EL (cell line): ENCODE measurements at regions not wholly inside any gene's neighbourhood (a gene's known extent, or its start where the extent isn't known, plus 50 kb on each side); places are given as distances from the start of the nearest gene placed in this dataset.
A peak's percentile ranks its signal among the peaks of the same experiment; 100 is the strongest.

ENCODE experiments used
- DNase-seq: peaks from one replicate; pipeline ENCODE4 v3.0.0-alpha.2; 2016

DNA sequence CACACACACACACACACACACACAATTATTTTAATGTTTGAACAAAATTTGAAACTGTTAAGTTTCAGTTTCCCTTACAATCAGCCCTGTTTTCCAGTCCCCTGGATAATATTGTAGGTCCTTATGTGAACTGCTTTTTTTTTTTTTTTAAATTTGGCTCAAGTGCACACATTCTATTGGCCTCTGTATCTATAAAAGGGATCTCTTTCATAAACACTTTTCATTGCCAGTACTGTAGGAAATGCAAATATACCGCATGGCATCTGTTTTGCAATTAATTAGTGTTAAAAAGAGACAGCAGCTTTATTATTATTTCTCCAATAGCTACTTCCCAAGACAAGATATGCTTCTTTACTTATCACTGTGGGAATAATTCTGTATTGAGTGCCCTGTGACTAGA, 738.7 kb downstream of the EPHA4 start:
- no peak for DNase-seq

DNA sequence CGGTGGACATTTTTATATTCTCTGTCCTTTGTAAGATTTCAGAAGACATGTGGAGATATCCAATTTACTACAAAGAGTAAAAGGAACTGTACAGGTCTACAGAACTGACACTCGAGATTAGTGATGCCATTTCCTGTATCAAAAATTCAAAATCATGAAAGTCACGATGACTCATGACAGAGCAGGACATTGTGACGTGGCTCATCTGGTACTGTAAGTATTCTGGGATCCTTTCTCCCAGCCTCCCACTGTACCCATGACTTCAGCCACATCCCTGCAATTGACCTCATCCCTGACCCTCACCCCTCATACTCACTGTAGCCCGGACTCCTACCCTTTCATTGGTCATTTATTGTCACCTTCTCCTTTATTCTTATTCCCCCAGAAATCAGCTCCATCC, 736.5 kb downstream of the EPHA4 start:
- peak; percentile 47 for DNase-seq

DNA sequence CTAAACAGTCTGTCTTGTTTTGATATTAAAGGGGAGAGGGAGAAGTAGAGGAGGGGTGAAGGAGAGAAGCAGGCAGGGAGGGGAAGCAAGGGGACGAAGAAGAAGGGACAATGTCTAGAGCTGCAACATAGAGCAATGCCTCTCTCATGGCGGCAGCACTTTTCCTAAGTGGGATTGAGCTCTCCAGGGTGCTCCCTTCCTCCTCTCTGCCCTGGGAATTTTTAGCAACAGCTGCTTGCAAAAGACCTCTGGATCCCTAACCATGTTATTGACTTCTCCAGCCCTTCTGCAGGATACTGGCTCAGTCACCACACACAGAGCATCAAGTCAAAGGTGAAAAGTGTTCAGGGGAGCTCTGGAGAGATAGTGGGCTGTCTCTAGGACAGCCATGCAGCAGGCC, 734.9 kb downstream of the EPHA4 start:
- DNase-seq: no peak

DNA sequence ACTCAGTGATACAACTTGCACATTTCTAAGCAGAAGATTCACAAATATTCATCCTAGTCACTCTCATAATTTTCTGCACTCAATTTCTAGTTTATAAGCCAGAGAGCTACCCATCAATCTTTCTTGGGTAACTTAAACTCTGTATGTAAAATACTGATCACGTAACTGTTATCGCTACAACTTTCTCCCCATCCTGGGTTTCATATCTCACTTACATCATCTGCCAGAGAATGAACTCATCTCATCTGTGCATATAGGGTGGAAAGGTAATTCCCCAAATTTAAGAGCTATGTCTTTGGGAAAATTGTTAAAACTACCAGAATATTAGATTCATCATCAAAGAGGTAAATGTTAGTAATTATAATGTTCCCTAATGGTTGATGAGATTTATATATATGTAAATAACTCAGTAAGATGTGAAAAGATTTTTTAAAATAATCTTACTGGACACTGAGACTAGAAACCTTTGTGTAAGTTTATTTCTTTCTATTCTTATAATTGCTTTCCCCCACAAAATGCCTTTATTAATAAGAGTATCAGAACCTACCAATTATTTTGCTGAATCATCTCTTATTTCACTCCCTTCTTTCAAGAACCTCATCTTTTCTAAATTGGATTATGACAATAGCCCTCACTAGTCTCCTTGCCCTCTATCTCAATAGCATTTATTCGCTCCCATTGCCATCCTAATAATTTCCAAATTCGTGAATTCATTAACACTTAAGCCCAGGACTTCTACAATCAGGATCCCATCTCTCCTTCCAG, 729.0 kb downstream of the EPHA4 start:
- no peak for DNase-seq

DNA sequence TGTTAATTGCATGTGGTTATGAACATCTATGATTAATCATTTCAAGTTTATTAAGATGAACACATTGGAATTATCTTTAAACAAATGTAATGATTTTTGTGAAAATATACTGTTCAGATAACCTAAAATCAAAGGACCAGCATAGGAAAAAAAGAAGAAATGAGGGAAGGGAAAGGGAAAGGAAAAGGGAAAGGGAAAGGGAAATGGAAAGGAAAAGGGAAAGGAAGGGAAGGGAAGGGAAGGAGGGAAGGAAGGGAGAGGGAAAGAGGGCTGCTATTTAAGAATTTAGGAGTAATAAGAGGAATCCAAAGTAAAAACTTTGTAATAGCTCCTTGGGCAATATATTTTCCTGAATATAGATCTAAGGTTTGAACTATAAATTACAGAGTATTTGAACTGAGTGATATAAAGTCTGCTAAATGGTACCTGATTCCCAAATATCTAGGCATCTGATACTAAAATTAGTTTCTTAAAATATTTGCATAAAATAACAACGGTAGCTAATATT, 726.3 kb downstream of the EPHA4 start:
- no peak for DNase-seq

DNA sequence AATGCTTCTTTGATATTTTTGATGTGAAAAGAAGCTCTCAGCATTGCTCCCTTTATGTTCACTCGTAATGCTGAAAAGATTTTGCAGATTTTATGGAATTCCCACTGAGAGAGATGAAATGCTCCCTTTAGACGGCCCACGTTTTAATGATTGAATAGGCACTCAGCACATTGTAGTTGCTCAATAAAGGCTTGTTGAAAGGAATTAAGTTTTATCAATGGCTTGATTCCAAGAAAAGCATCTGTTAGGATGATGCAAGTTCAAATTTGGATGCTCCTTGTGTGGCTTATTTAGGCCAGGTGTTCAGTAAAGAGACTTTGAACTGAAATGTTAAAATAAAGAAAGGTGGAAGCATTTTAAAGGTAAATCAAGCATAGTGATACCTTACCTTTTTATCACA, 725.1 kb downstream of the EPHA4 start:
- no peak for DNase-seq

DNA sequence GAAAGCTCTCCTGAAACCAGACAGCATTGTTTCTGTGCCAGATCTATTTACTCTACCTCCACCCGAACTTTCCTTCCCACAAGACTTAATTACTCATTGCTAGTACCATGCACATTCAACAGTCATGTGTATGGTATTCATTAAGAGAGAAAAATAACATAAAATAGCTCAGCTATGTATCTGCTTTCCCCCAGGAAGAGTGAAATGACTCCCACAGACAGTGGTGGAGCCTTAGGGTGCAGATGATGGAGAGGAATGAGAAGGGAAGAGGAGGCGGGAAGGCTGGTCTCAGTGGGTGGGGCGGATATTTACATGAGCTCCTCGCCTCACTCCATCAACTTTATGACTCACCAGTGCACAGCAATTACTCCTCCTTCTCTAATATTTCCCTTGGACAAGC, 724.5 kb downstream of the EPHA4 start:
- peak; percentile 97 for DNase-seq

DNA sequence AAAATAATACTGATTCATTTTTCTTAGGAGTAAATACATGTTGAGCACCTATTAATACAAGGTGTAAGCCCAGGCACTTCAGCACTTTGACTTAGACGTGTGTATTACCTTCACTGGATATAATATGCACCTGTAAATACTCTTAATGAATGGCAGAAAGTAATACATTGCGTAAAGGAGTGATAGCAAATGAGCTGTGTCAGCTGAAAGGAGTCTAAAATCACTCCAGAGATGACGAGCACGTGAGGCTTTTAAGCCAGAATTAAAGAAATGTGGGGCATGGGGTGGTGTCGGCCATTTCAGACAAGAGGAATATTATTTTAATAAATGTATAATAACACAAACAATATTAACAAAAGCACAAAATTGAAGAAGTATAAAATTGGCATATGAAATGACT, 722.7 kb downstream of the EPHA4 start:
- no peak for DNase-seq

DNA sequence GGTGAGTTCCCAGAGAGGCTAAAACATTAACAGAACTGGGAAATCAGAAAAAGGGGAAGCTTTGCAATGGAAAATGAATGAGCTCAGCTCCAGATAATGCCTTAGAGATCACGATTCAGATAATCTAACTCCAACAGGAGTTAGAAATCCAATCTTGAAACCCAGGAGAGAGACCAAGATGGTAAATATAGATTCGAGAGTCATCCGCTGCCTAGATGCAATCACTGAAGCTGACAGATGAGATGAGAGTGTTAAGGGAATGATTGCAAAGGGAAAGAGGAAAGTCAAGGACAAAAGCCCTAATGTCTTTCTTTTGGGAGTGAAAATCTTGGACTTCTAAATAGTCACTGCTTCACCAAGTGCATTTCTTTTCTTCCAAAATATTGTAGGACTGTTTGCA, 722.0 kb downstream of the EPHA4 start:
- DNase-seq: no peak

DNA sequence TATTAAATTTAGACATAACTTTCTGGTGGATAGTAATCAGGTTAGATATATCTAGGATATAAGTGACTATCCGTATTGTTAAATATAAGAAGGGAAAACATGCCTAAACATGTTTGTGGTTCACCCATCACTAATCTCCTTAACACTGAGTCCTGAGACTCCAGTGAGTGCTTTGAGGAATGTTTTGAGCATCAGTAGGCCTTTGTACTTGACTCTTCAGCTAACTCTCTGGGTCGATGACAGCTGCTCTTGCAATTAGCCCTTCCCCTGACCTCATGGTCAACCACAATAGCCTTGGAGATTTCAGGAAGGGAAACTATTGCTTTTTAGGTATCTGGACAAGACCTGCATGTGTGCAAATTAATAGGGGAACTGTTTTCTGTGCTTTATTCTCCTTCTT, 716.8 kb downstream of the EPHA4 start:
- DNase-seq: peak; percentile 30

DNA sequence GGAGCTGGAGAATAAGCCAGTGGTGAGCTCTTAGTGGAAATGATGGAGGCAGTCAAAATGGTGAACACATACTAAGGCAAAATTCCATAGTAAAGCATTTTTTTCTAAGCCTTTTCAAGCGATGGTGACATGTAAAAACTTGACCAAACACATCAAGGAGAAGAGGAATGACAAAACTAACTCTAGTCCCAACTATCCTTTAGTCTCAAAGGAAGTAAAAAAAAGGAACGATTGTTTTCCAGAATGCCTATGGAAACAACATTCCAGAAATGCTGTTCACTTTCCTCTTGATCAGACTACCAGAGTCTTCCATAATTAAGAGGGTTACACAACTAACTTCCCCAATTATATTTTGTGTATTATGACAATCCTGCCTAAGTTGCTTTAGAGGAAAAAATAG, 715.6 kb downstream of the EPHA4 start:
- DNase-seq: no peak

DNA sequence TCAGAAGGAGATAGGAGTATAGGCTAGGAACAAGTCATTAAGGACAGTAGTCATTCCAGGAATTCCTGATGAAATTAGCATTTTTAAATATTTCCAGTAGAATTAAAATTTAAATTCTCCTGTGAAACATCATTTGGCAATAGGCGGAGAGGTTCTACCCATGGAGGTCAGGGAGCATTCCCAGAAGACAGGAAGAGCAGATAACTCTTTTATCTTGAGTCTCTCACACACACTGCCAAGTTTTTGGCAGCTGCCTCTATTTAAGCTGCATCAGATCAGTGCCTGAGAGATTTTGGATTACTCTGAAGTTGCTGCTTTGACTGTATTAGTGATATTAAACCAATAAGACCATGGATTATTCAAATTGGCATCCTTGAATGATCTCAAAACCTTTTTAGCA, 714.7 kb downstream of the EPHA4 start:
- no peak for DNase-seq

DNA sequence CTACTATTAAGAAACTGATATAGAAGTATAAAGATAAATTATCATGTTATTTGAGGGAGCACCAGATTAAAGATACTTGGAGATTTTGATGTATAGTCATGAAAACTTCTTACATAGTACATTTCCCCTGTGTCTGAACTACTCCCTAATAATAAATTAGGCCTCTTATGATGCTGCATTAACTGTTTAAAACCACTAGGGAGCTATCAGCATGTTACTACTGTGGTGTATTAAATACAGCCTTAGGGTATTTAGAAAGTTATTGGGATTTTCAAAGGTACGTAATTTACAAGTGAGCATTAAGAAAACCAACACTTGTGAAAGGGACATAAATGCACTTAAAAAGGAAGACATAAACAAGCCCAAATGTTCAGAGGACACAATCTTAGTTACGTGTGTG, 714.0 kb downstream of the EPHA4 start:
- no peak for DNase-seq

DNA sequence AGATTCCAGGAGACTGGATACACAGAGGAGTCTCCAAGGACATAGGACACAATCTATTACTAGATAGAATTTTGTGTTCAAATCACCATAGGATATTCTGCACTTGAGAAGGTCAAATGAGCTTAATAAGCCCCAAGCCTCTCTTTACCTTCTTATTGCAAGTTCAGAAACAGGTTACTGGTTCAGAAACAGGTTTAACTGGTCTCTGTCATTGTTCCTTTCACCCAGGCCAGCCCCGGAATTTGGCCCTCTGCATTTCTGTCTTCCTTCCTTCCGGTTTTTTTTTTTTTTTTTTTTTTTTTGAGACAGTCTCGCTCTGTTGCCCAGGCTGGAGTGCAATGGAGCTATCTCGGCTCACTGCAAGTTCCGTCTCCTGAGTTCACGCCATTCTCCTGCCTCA, 700.2 kb downstream of the EPHA4 start:
- no peak for DNase-seq

DNA sequence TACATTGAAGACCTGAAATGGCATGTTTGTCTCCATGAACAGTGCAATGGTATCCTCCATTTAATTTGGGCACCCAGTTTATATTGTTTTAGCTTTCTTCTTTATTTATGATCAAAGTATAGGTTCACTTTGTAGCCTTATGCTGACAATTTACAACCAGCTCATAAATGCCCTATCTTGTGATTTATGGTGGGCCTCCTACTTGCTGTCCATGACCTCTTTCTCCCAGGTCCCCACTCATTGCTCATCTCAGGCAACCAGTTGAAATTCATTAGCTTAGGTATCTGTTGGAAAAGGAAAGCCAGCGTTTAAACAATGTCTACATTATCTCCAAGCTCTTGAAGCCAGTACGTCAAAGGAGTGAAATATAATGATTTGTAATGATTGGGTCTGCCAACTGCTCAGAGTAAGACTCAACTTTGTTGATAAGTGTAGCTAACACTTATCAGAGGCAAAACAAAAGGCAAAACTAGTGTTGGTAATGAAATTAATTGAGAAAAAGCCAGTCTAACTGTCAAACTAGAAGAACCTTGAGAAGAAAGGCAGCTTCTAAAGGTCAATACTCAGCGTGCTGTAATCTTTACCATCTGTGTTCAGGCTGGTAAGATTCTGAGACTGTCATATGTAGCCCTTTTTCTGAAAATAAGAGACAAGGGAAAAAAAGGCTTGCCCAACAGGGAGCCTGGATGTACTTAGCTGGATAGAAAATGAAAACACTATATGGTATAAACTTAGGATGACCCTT, 695.9 kb downstream of the EPHA4 start:
- DNase-seq: no peak

DNA sequence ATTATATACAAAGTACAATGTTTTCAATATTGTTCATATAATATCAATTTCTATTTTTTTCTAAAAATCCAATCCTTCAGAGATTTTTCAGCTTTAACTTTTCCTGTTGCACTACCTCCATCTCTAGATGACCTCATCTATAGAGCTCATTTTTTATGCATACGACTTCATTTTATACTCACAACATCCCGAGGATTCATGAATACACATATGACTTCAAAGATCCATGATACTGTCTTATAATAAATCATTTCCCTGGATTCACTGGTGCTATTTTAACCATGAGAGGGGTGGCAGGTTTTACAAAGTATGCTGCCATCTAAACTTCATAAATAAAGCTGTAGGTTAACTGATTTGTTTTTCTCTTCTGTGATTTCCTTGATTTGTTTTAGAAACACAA, 694.6 kb downstream of the EPHA4 start:
- DNase-seq: no peak

DNA sequence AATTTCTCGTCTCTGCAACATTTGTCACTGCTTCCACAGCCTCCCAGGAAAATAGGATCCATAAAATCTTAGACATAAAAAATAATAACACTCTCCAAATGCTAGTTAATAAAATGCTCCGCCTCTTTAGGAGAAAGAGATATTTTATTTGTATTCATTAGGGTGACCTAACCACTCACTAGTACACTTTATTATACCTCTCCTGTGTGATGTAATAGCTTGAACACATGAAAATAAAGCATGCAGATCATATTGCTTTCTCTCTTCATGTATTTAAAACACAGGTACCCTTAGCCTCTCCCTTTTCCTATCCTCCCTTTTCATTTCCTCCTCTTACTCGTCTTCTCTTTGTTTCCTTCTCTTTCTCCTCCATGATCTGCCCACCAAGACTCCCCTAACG, 694.2 kb downstream of the EPHA4 start:
- no peak for DNase-seq

DNA sequence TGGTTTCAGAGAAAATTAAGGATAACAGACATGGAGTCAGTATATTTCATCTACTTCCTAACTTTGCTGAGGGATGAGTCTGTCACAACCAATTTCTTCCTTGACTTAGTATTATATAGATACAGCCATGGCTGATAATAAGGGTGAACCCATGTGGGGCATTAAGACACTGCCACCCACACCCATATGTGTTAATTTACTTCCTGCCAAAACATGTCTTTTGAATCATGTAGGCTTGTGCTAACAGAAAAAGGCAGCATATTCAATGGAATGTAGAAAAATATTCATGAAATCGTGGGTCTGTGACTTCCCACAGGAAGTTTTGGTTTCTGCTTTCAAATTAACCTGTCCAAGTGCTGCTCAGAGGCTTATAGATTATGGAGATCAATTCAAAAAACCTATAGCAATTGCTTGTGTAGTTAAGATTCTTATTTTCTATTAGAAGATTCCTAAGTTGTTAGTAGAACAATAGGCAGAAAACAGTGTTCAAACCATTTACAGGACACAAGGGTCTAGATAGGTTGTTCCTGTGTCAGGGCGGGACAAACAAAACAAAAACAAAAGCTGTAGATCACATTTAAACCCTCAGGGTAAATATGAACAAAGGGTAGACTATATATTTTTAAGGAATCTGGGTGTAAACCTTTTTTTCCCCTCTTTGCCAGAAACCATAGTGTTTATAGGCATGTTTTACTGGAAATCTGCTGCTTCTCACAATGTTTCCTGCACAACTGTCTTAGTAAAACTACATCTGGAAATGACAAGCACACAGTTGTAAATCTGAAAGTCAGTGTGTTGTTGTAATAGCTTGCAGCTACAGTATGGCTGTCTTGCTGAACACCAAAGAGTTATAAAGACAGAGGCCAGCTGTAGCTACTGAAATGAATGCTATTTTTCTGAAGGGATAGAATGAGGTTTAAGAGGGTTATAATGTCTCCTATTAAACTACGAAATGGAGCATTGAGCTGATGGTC, 691.2 kb downstream of the EPHA4 start:
- DNase-seq: no peak

DNA sequence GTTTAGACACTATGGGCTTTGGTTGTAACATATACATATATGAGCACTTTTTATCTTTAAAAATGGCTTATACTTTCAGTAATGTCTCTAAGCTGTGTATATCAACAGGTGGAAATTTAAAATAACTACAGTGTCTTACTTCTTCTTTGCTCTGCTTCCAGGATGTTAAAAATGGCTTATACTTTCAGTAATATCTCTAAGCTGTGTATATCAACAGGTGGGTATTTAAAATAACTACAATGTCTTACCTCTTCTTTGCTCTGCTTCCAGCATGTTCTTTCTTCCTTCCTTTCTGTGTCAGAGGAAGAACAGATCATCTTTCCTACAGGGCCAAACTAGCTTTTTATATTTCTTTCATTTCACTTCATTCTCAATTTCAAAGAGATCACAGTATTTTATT, 689.6 kb downstream of the EPHA4 start:
- no peak for DNase-seq

DNA sequence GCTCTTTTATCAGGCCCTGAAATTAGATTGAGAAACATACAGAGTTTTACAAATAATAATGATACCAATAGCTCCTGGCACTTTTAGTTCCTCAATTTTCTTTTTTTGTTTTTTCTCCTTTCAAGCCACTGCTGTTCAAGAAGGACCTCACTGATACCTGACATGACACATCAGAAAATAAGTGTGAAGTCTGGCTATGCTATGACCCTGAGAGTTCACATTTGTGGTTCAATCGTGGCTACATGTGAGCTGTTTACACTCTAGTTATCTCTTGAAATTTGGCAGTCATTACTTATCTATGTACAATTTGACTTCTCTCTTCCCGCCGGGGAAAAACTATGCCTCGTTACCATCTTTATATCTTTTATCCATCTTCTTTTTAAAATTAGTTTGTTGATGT, 686.5 kb downstream of the EPHA4 start:
- no peak for DNase-seq

DNA sequence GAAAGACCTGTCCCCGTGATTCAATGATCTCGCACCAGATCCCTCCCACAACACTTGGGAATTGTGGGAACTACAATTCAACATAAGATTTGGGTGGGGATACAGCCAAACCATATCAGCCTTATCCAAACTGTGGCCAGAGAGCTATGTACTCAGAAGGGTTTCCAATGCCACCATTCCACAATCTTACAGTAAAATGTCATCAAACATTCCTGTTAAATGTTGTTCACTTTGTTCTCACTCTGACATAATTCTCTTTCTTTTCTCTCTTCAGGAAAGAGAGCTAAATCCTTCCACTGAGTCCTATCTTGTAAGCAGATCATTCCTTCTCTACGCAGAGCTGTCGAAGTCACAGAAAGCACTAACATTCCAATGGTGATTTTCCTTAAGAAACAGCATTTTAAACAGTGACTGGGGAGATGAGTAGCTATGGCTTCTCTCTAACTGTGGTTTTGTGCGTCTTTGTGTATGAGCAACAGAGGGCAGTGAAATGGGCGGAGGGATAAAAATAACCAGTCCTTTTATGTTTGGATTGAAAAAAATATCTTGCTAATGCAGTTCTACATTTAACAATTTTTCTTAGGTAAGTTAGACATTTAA, 684.7 kb downstream of the EPHA4 start:
- no peak for DNase-seq

DNA sequence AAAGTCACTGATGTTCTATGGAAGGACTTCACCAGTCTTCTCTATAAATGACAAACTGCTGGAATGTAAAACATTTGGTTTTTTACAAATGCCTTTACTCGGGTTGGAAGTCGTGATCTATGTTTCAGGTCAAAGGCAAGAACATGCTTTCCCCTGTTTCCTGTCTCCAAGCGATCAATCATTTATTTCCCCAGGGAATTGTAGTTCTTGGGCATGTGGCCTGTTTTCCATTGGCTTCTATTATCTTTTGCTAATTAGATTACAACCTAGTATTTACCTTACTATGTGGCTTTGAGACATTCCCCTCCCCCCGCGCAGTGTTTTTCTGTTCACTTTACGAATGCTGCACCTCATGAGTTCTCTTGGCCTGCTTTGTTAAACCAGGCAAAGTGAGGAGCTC, 684.2 kb downstream of the EPHA4 start:
- DNase-seq: no peak

DNA sequence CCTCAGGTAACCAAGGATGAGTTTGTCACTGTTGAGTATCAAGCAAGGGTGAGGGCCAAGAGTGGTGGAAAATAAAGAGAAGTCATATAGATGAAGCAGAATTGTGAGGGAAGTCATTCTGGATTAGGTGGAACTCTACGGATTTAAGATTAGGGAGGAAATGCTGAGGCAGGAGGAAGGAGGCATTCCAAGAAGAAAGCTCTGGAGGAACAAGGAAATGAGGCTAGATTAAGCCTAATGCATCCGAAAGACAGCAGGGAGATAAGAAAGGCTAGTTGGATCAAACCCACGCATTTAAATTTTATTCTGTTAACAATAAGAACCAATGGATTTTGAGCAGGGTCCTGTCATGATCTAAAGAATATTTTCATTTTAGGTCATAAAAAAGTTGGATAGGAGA, 681.2 kb downstream of the EPHA4 start:
- no peak for DNase-seq
